OCI-LY1 (cell line): ENCODE measurements at regions not wholly inside any gene's neighbourhood (a gene's known extent, or its start where the extent isn't known, plus 50 kb on each side); places are given as distances from the start of the nearest gene placed in this dataset.

Experiments
- CTCF ChIP-seq: fragments of 200-600 bp; sonication (generic), shearing (Covaris generic); IDR thresholded peaks from 2 replicates; pipeline ENCODE4 v1.5.1; 2017; ENCODE audit warnings: mild to moderate bottlenecking, antibody characterized with exemption, low read length, moderate library complexity, mixed read lengths
- EZH2 ChIP-seq: fragments of 200-600 bp; sonication (generic), shearing (Covaris generic); IDR thresholded peaks from 2 replicates; pipeline ENCODE4 v1.8.0; 2017; ENCODE audit warnings: borderline replicate concordance, mixed run types, mild to moderate bottlenecking, antibody characterized with exemption, low read length, moderate library complexity, mixed read lengths

GRCh38 chr18:30265190-30265589, 777.4 kb downstream of the DSC3 start:
- no peak for TF ChIP-seq CTCF
- no peak for TF ChIP-seq EZH2
